IPS-18a (cell line): ENCODE measurements at regions not wholly inside any gene's neighbourhood (a gene's known extent, or its start where the extent isn't known, plus 50 kb on each side); places are given as distances from the start of the nearest gene placed in this dataset.

ENCODE experiments used
- H3K27ac ChIP-seq: one replicate; pipeline ENCODE4 v1.5.1; 2013; ENCODE audit warnings: low read length
- H3K27me3 ChIP-seq: one replicate; pipeline ENCODE4 v1.6.1; 2013; ENCODE audit warnings: mild to moderate bottlenecking, low read length; ENCODE audit not compliant: control insufficient read depth, insufficient read depth
- H3K36me3 ChIP-seq: one replicate; pipeline ENCODE4 v1.6.1; 2013; ENCODE audit warnings: low read depth, low read length; ENCODE audit not compliant: control insufficient read depth
- H3K4me1 ChIP-seq: one replicate; pipeline ENCODE4 v1.6.1; 2013; ENCODE audit warnings: low read depth, low read length; ENCODE audit not compliant: control insufficient read depth
- H3K4me3 ChIP-seq: one replicate; pipeline ENCODE4 v1.5.1; 2013; ENCODE audit warnings: low read length
- H3K9ac ChIP-seq: one replicate; pipeline ENCODE4 v1.6.1; 2013; ENCODE audit warnings: mild to moderate bottlenecking, low read length, moderate library complexity
- H3K9me3 ChIP-seq: one replicate; pipeline ENCODE4 v1.6.1; 2013; ENCODE audit warnings: low read depth, low read length; ENCODE audit not compliant: control insufficient read depth

- Histone ChIP-seq H3K27me3 (no peaks in the 10 kb centered on the region), H3K36me3 (no peaks in the 10 kb centered on the region), H3K27ac (no peak overlapping the region), H3K4me1 (no peaks in the 10 kb centered on the region), H3K4me3 (no peak overlapping the region), H3K9ac (no peak overlapping the region), H3K9me3 (no peaks in the 10 kb centered on the region)
Measured at GRCh38 chr21:23308741-23309140, 2298.5 kb downstream of the MRPL39 start.

DNA sequence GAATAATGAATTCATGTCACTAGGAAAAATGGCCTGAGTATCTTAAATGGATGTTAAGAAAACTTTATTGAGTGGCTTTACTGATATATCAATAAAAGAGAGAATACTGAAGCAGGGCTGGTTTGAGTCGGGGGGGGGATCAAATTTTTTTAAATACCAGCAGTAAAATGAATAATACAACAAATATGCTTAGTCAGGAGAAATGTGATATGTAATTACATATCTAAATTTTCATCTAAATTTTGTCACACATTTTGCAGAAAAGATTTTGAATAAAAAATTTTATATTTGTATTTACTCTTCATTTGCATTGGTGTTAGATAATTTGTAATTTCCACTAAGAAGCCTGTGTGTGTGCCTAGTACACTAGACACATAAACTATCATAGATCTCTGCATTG is 2300.2 kb downstream of the MRPL39 start:
- no peaks in the 10 kb centered on the region for H3K36me3 ChIP-seq
- H3K27ac ChIP-seq, result no peak overlapping the region
- no peaks in the 10 kb centered on the region for H3K9me3 ChIP-seq
- H3K27me3 ChIP-seq, result no peaks in the 10 kb centered on the region
- H3K9ac ChIP-seq, result no peak overlapping the region
- H3K4me3 ChIP-seq, result no peak overlapping the region
- H3K4me1 ChIP-seq, result no peaks in the 10 kb centered on the region

DNA sequence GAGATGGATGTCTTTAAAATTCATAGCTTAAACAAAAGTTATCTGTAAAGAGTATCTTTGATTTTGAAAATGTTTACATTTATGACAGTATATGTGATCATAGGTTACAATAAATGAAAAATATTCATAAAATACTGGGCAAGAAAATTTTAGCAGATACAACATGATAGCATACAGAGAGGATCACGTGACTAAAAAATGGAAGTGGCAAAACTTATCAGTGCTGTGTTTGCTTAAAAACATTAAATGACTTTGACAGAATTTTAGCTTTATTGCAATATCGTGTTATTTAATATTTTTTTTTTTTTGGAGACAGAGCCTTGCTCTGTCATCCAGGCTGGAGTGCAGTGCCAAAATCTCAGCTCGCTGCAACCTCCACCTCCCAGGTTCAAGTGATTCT is 2294.1 kb downstream of the NCAM2 start:
- H3K27me3 ChIP-seq, result no peaks in the 10 kb centered on the region
- no peak overlapping the region for H3K4me3 ChIP-seq
- no peak overlapping the region for H3K27ac ChIP-seq
- no peaks in the 10 kb centered on the region for H3K36me3 ChIP-seq
- peaks cover 4% of the 10 kb centered on the region for H3K4me1 ChIP-seq
- H3K9ac ChIP-seq, result no peak overlapping the region
- H3K9me3 ChIP-seq, result no peaks in the 10 kb centered on the region

GRCh38 chr21:23281917-23282316 is 2283.7 kb downstream of the NCAM2 start:
- no peak overlapping the region for H3K27ac ChIP-seq
- H3K4me1 ChIP-seq, result no peaks in the 10 kb centered on the region
- H3K9ac ChIP-seq, result no peak overlapping the region
- no peak overlapping the region for H3K4me3 ChIP-seq
- H3K9me3 ChIP-seq, result no peaks in the 10 kb centered on the region
- no peaks in the 10 kb centered on the region for H3K27me3 ChIP-seq
- H3K36me3 ChIP-seq, result no peaks in the 10 kb centered on the region

DNA sequence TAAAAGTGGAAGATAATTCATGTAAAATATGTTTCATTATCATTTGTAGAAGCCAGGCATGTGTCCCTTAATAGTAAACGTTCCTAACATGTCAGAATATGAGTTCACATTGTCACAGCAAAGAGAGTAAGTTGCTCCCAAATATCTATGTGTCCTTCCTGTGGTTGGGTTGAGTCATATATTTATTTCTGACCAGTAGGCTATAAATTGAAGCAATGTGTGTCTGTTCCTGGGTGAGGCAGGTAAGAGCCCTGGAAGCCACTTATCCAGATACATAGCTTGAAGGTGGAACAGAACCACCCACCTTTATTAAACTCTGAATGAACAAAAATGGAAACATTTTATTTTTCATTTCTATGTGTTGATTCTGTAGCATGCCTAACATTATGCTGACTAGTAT is 2251.6 kb downstream of the NCAM2 start:
- Histone ChIP-seq H3K4me3 (no peak overlapping the region), H3K27ac (no peak overlapping the region), H3K9me3 (no peaks in the 10 kb centered on the region), H3K27me3 (no peaks in the 10 kb centered on the region), H3K9ac (no peak overlapping the region), H3K36me3 (no peaks in the 10 kb centered on the region), H3K4me1 (peaks cover 15% of the 10 kb centered on the region)

GRCh38 chr21:23247334-23247733 is 2249.1 kb downstream of the NCAM2 start:
- Histone ChIP-seq H3K4me1 (peaks cover 15% of the 10 kb centered on the region), H3K27ac (no peak overlapping the region), H3K4me3 (no peak overlapping the region), H3K27me3 (no peaks in the 10 kb centered on the region), H3K36me3 (no peaks in the 10 kb centered on the region), H3K9ac (no peak overlapping the region), H3K9me3 (no peaks in the 10 kb centered on the region)

DNA sequence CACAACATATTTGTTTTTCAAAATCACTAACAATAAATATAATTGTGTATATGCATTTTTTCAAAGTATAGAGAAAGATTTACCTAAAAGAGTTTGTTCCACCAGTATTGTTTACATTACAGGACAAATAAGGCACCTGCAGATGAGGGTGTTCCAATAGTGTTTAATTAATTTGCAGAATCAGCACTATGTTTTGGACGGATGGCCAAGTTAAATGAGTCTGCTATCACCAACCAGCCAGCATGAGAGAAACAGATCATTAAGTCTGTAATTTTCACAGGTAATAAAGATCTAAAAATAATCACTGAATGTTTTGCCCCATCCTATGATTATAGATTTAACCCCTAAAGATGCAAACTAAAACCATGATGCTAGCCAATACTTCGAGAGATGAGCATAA is 2247.0 kb downstream of the NCAM2 start:
- Histone ChIP-seq H3K9ac (no peak overlapping the region), H3K4me1 (peaks cover 11% of the 10 kb centered on the region), H3K27me3 (no peaks in the 10 kb centered on the region), H3K36me3 (no peaks in the 10 kb centered on the region), H3K9me3 (no peaks in the 10 kb centered on the region), H3K4me3 (no peak overlapping the region), H3K27ac (no peak overlapping the region)

GRCh38 chr21:23223882-23224281 is 2225.7 kb downstream of the NCAM2 start:
- Histone ChIP-seq H3K4me3 (peak overlapping the region; percentile 23), H3K9ac (no peak overlapping the region), H3K27ac (peak overlapping the region; percentile 69), H3K9me3 (no peaks in the 10 kb centered on the region), H3K4me1 (peaks cover 19% of the 10 kb centered on the region), H3K36me3 (no peaks in the 10 kb centered on the region), H3K27me3 (no peaks in the 10 kb centered on the region)

DNA sequence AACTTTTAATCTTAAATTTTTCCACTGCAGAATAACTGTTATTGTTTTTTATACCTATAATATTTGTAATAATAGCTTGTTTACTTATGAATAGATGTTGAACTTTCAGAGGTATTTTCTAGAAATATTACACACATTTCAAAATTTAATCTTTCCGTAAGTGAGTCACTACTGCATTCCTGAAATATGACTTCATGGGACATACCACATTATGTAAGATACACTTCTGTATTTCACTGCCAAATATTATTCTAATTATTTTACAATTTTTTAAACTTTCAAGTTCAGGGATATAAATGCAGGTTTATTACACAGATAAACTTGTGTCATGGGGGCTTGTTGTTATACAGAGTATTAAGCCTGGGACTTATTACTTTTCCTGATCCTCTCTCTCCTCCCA is 2220.5 kb downstream of the NCAM2 start:
- no peaks in the 10 kb centered on the region for H3K27me3 ChIP-seq
- no peak overlapping the region for H3K9ac ChIP-seq
- H3K27ac ChIP-seq, result no peak overlapping the region
- H3K36me3 ChIP-seq, result no peaks in the 10 kb centered on the region
- peaks cover 5% of the 10 kb centered on the region for H3K9me3 ChIP-seq
- no peak overlapping the region for H3K4me3 ChIP-seq
- peaks cover 9% of the 10 kb centered on the region for H3K4me1 ChIP-seq

- Histone ChIP-seq H3K9me3 (peaks cover 16% of the 10 kb centered on the region), H3K36me3 (no peaks in the 10 kb centered on the region), H3K9ac (no peak overlapping the region), H3K4me3 (no peak overlapping the region), H3K27me3 (no peaks in the 10 kb centered on the region), H3K27ac (no peak overlapping the region), H3K4me1 (peaks cover 4% of the 10 kb centered on the region)
Measured at GRCh38 chr21:23217597-23217996, 2219.4 kb downstream of the NCAM2 start.

DNA sequence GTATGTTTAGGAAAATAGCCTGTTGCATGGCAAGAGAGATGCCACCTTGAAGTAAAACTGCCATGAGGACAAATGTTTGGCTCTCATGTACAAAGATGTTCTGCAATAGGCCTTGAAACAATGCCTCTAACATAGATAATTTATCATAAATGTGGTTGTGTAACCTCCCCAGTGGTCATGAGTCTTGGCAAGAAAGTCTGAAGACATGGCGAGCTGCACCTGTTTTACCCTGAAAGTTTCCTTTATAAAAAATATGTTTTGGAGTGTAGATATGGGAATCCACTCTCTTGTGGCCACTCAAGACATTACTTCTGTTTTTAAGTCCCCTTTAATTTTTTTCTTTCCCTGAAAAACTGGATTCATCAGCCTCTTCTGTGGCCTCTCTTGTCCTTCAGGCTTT is 2217.1 kb downstream of the NCAM2 start:
- H3K4me1 ChIP-seq, result peaks cover 4% of the 10 kb centered on the region
- peaks cover 22% of the 10 kb centered on the region for H3K9me3 ChIP-seq
- H3K27me3 ChIP-seq, result no peaks in the 10 kb centered on the region
- no peak overlapping the region for H3K9ac ChIP-seq
- no peak overlapping the region for H3K27ac ChIP-seq
- H3K36me3 ChIP-seq, result no peaks in the 10 kb centered on the region
- H3K4me3 ChIP-seq, result no peak overlapping the region
